Gastrocnemius medialis (tissue), 4 donors: ENCODE measurements at regions not wholly inside any gene's neighbourhood (a gene's known extent, or its start where the extent isn't known, plus 50 kb on each side); places are given as distances from the start of the nearest gene placed in this dataset.
"Not testable (repeated sequence)": the region's sequence is repeated elsewhere in the genome, so short reads cannot be mapped to it uniquely, and the experiment has no call there.

ENCODE experiments used
- CTCF ChIP-seq, 5 experiments: fragments of 450-650 bp in 3 of 5; fragments of 200-600 bp in 2 of 5; sonication (generic) in 2 of 5; IDR thresholded peaks in 4 of 5; conservative IDR thresholded peaks in 1 of 5; 1 replicate in 4 of 5; 2 replicates in 1 of 5; pipeline ENCODE4 v1.5.1; 2016 to 2019; ENCODE audit warnings: antibody characterized with exemption in 5 of 5, mild to moderate bottlenecking in 3 of 5, moderate library complexity in 3 of 5
- POLR2A ChIP-seq, 2 donors: fragments of 450-650 bp; IDR thresholded peaks; one replicate each; pipeline ENCODE4 v1.6.1; 2017; ENCODE audit warnings: antibody characterized with exemption in 2 of 2, mild to moderate bottlenecking in 2 of 2, moderate library complexity in 2 of 2

DNA sequence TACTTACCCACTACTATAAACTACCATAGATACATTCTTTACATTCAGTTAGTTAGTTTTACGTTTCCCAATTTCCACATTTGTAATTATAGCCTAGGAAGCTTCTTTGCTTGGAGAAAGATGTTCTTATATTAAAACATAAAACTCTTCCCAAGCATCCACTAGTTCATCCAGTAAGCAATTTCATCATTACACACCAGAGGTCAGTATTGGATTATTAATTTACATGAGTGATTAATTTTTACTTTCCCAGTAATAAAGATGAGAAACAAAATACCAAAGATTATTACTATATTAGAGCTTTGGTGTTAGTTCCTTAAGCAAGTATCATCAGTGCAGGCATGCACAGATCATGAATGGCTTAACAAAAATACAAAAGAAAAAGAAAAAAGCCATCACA lies 518.4 kb downstream of the TUBA3C start:
- peak in 1 of 5 experiments; percentile 10 for TF ChIP-seq CTCF (IDR thresholded peaks at IDR 0.05 in 4 of 5, conservative IDR thresholded peaks at IDR 0.05 in 1 of 5)
- TF ChIP-seq POLR2A (IDR thresholded peaks at IDR 0.05): not testable (repeated sequence)
